ENCODE measurements at regions not wholly inside any gene's neighbourhood (a gene's known extent, or its start where the extent isn't known, plus 50 kb on each side); places are given as distances from the start of the nearest gene placed in this dataset.

- no peak for DNase-seq (ENCODE audit: low read depth)
These were observed 156.0 kb downstream of the KATNAL1 start for GRCh38 chr13:30151388-30151787.

GRCh38 chr13:30149248-30149647, 158.1 kb downstream of the KATNAL1 start:
- DNase-seq (ENCODE audit: low read depth): no peak

- no peak for DNase-seq (ENCODE audit: low read depth)
These were observed 158.6 kb downstream of the KATNAL1 start for GRCh38 chr13:30148786-30149185.

GRCh38 chr13:30148171-30148754, 159.1 kb downstream of the KATNAL1 start:
- DNase-seq (ENCODE audit: low read depth): no peak

- DNase-seq (ENCODE audit: low read depth): no peak
These were observed 159.9 kb downstream of the KATNAL1 start for GRCh38 chr13:30147421-30147820.

GRCh38 chr13:30147015-30147414, 160.3 kb downstream of the KATNAL1 start:
- DNase-seq (ENCODE audit: low read depth): no peak

GRCh38 chr13:30145709-30146367, 161.5 kb downstream of the KATNAL1 start:
- DNase-seq (ENCODE audit: low read depth): no peak

GRCh38 chr13:30143666-30144400, 163.5 kb downstream of the KATNAL1 start:
- DNase-seq (ENCODE audit: low read depth): peak; percentile 68

GRCh38 chr13:30142486-30143211, 164.7 kb downstream of the KATNAL1 start:
- DNase-seq (ENCODE audit: low read depth): peak; percentile 99

GRCh38 chr13:30141775-30142485, 165.4 kb downstream of the KATNAL1 start:
- no peak for DNase-seq (ENCODE audit: low read depth)

GRCh38 chr13:30140973-30141372, 166.4 kb downstream of the KATNAL1 start:
- no peak for DNase-seq (ENCODE audit: low read depth)

GRCh38 chr13:30138511-30138910, 168.8 kb downstream of the KATNAL1 start:
- no peak for DNase-seq (ENCODE audit: low read depth)

- no peak for DNase-seq (ENCODE audit: low read depth)
These were observed 171.5 kb downstream of the KATNAL1 start for GRCh38 chr13:30135868-30136267.

GRCh38 chr13:30135351-30135750, 172.0 kb downstream of the KATNAL1 start:
- no peak for DNase-seq (ENCODE audit: low read depth)

- DNase-seq (ENCODE audit: low read depth): no peak
These were observed 172.8 kb downstream of the KATNAL1 start for GRCh38 chr13:30134578-30134977.

- peak; percentile 48 for DNase-seq (ENCODE audit: low read depth)
These were observed 173.4 kb downstream of the KATNAL1 start for GRCh38 chr13:30133996-30134395.

GRCh38 chr13:30133554-30133912, 173.8 kb downstream of the KATNAL1 start:
- DNase-seq (ENCODE audit: low read depth): no peak

GRCh38 chr13:30132623-30133553, 174.5 kb downstream of the KATNAL1 start:
- DNase-seq (ENCODE audit: low read depth): peak; percentile 74

- no peak for DNase-seq (ENCODE audit: low read depth)
These were observed 177.9 kb downstream of the KATNAL1 start for GRCh38 chr13:30129411-30129810.

GRCh38 chr13:30128591-30128990, 178.8 kb downstream of the KATNAL1 start:
- DNase-seq (ENCODE audit: low read depth): no peak

GRCh38 chr13:30128095-30128494, 179.3 kb downstream of the KATNAL1 start:
- no peak for DNase-seq (ENCODE audit: low read depth)
